Right lobe of liver (tissue), 4 donors: ENCODE measurements at regions not wholly inside any gene's neighbourhood (a gene's known extent, or its start where the extent isn't known, plus 50 kb on each side); places are given as distances from the start of the nearest gene placed in this dataset.

Experiments used
- POLR2A ChIP-seq: fragments of 450-650 bp; IDR thresholded peaks from one replicate; pipeline ENCODE4 v1.6.1; 2017; ENCODE audit warnings: antibody characterized with exemption, mild to moderate bottlenecking
- TF ChIP-seq, protein P1 (sequence below), 4 donors: fragments of 200-600 bp in 3 of 4; fragments of 450-650 bp in 1 of 4; IDR thresholded peaks; one replicate each; pipeline versions ENCODE4 v1.5.1 to v1.8.0; 2016 to 2022; ENCODE audit warnings: antibody characterized with exemption in 4 of 4, mild to moderate bottlenecking in 2 of 4
- donor health status: DM: no; HTN: no; CAD: no.
- donor health status: DM: no; HTN: no; CAD: no.
- donor health status: DM: no; HTN: yes; CAD: no.

DNA sequence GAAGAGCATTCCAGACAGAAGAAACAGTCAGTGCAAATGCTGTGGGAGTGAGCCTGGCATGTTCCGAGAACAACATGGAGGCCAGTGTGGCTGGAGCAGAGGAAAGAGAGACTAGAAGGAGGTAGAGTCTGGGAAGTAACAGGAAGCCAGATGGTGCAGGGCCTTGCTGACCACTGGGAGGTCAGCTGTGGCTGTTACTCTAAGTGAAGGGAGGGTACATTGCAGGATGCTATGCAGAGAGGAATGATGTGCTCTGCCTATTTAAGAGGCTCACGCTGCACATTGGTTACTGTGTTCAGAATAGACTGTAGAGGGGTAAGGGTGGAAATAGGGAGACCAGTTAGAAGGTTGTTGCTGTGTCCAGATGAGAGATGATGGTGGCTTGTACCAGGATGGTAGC lies 88.6 kb upstream of the CACNA1E start:
- TF ChIP-seq, protein P1, sequence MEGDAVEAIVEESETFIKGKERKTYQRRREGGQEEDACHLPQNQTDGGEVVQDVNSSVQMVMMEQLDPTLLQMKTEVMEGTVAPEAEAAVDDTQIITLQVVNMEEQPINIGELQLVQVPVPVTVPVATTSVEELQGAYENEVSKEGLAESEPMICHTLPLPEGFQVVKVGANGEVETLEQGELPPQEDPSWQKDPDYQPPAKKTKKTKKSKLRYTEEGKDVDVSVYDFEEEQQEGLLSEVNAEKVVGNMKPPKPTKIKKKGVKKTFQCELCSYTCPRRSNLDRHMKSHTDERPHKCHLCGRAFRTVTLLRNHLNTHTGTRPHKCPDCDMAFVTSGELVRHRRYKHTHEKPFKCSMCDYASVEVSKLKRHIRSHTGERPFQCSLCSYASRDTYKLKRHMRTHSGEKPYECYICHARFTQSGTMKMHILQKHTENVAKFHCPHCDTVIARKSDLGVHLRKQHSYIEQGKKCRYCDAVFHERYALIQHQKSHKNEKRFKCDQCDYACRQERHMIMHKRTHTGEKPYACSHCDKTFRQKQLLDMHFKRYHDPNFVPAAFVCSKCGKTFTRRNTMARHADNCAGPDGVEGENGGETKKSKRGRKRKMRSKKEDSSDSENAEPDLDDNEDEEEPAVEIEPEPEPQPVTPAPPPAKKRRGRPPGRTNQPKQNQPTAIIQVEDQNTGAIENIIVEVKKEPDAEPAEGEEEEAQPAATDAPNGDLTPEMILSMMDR (IDR thresholded peaks at IDR 0.05) = no peak
- no peak for TF ChIP-seq POLR2A
